Neural progenitor cell (in vitro differentiated cells): ENCODE measurements at regions not wholly inside any gene's neighbourhood (a gene's known extent, or its start where the extent isn't known, plus 50 kb on each side); places are given as distances from the start of the nearest gene placed in this dataset.

Experiments used
- DNase-seq: peaks from one replicate; pipeline ENCODE4 v3.0.0-alpha.2; 2016; ENCODE audit warnings: low spot score
- H2AFZ ChIP-seq: fragments of 200-600 bp; sonication (generic); replicated peaks from 2 replicates; pipeline ENCODE4 v1.6.1; 2016; ENCODE audit warnings: antibody characterized with exemption
- H3F3A ChIP-seq: fragments of 200-600 bp; sonication (generic); 2 replicates; pipeline ENCODE4 v1.6.1; 2016; ENCODE audit warnings: antibody characterized with exemption, low read depth
- H3K27ac ChIP-seq: fragments of 200-600 bp; sonication (generic); 2 replicates; pipeline ENCODE4 v1.5.1; 2016; ENCODE audit warnings: mild to moderate bottlenecking
- H3K27me3 ChIP-seq: fragments of 200-600 bp; sonication (generic); 2 replicates; pipeline ENCODE4 v1.6.1; 2016; ENCODE audit warnings: mild to moderate bottlenecking, moderate library complexity
- H3K36me3 ChIP-seq: fragments of 200-600 bp; sonication (generic); 2 replicates; pipeline ENCODE4 v1.5.1; 2016
- H3K4me1 ChIP-seq: fragments of 200-600 bp; sonication (generic); 2 replicates; pipeline ENCODE4 v1.6.1; 2016; ENCODE audit warnings: mixed run types
- H3K4me2 ChIP-seq: fragments of 200-600 bp; sonication (generic); 2 replicates; pipeline ENCODE4 v1.6.1; 2016
- H3K4me3 ChIP-seq: fragments of 200-600 bp; sonication (generic); 2 replicates; pipeline ENCODE4 v1.5.1; 2016
- H3K79me2 ChIP-seq: fragments of 200-600 bp; sonication (generic); 2 replicates; pipeline ENCODE4 v1.6.1; 2016; ENCODE audit warnings: low read depth
- H3K9ac ChIP-seq: fragments of 200-600 bp; sonication (generic); 2 replicates; pipeline ENCODE4 v1.6.1; 2016
- H3K9me3 ChIP-seq: fragments of 200-600 bp; sonication (generic); 2 replicates; pipeline ENCODE4 v1.5.1; 2016; ENCODE audit warnings: low read depth
- H4K20me1 ChIP-seq: fragments of 200-600 bp; sonication (generic); 2 replicates; pipeline ENCODE4 v1.6.1; 2016; ENCODE audit warnings: low read depth
- H3K27ac Mint-ChIP-seq: 3 replicates; pipeline ENCODE4 v1.8.0; 2021; ENCODE audit warnings: mixed read lengths
- H3K27me3 Mint-ChIP-seq: 2 replicates; pipeline ENCODE4 v1.8.0; 2022; ENCODE audit warnings: low read depth, mild to moderate bottlenecking, inconsistent platforms, moderate library complexity, mixed read lengths; ENCODE audit not compliant: insufficient read depth
- H3K36me3 Mint-ChIP-seq: 3 replicates; pipeline ENCODE4 v1.8.0; 2021; ENCODE audit warnings: mixed read lengths
- H3K4me1 Mint-ChIP-seq: 3 replicates; pipeline ENCODE4 v1.8.0; 2021; ENCODE audit warnings: mixed read lengths
- H3K4me3 Mint-ChIP-seq: 3 replicates; pipeline ENCODE4 v1.8.0; 2021; ENCODE audit warnings: mild to moderate bottlenecking, moderate library complexity, mixed read lengths
- H3K9me3 Mint-ChIP-seq: 3 replicates; pipeline ENCODE4 v1.8.0; 2020; ENCODE audit warnings: mixed read lengths
- EZH2 ChIP-seq: fragments of 200-600 bp; sonication (generic); IDR thresholded peaks from 2 replicates; pipeline ENCODE4 v1.6.1; 2017; ENCODE audit warnings: antibody characterized with exemption, mild to moderate bottlenecking, moderate library complexity
- EZH2phosphoT487 ChIP-seq: fragments of 200-600 bp; sonication (generic); IDR thresholded peaks from 2 replicates; pipeline ENCODE4 v1.6.1; 2017; ENCODE audit warnings: antibody characterized with exemption
- TF ChIP-seq, protein P1 (sequence below): fragments of 200-600 bp; sonication (generic); IDR thresholded peaks from 2 replicates; pipeline ENCODE4 v1.5.1; 2017; ENCODE audit warnings: antibody characterized with exemption, mild to moderate bottlenecking

DNA sequence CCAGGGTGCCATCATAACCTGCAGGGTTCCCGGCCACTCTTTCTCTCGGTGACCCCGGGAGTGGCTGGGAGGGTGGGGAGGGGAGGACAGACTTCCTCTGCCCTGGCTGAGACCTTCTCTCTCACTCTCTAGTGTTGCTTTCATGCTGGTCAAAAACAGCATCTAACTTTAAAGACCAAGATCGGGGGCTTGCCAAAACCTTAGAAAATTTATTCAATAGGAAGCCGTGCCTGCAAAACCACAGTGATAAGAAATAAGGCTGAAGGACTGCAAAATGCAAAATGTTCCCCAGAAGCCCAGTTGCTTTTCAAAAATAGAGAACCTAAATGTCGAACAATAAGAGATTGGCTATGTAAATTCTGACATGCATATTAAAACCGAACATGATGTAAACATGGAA is 344.0 kb downstream of the FOXL1 start:
- TF ChIP-seq EZH2phosphoT487 (no peak), EZH2 (no peak)
- TF ChIP-seq, protein P1, sequence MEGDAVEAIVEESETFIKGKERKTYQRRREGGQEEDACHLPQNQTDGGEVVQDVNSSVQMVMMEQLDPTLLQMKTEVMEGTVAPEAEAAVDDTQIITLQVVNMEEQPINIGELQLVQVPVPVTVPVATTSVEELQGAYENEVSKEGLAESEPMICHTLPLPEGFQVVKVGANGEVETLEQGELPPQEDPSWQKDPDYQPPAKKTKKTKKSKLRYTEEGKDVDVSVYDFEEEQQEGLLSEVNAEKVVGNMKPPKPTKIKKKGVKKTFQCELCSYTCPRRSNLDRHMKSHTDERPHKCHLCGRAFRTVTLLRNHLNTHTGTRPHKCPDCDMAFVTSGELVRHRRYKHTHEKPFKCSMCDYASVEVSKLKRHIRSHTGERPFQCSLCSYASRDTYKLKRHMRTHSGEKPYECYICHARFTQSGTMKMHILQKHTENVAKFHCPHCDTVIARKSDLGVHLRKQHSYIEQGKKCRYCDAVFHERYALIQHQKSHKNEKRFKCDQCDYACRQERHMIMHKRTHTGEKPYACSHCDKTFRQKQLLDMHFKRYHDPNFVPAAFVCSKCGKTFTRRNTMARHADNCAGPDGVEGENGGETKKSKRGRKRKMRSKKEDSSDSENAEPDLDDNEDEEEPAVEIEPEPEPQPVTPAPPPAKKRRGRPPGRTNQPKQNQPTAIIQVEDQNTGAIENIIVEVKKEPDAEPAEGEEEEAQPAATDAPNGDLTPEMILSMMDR, result no peak
- peaks cover 2% of the 10 kb centered on the region for H3K9me3 Mint-ChIP-seq
- Histone ChIP-seq H4K20me1 (no peaks in the 10 kb centered on the region), H3K4me3 (no peak overlapping the region), H3K9me3 (no peaks in the 10 kb centered on the region), H3K36me3 (no peaks in the 10 kb centered on the region), H3F3A (no peaks in the 10 kb centered on the region), H3K4me1 (no peaks in the 10 kb centered on the region), H3K9ac (no peak overlapping the region), H3K4me2 (no peak overlapping the region), H2AFZ (no peak overlapping the region), H3K79me2 (no peaks in the 10 kb centered on the region), H3K27ac (no peak overlapping the region), H3K27me3 (no peaks in the 10 kb centered on the region)
- H3K27me3 Mint-ChIP-seq, result peaks cover 9% of the 10 kb centered on the region
- no peak for DNase-seq
- no peak overlapping the region for H3K27ac Mint-ChIP-seq
- H3K4me1 Mint-ChIP-seq, result peaks cover 5% of the 10 kb centered on the region
- H3K36me3 Mint-ChIP-seq, result no peaks in the 10 kb centered on the region
- H3K4me3 Mint-ChIP-seq, result no peak overlapping the region

DNA sequence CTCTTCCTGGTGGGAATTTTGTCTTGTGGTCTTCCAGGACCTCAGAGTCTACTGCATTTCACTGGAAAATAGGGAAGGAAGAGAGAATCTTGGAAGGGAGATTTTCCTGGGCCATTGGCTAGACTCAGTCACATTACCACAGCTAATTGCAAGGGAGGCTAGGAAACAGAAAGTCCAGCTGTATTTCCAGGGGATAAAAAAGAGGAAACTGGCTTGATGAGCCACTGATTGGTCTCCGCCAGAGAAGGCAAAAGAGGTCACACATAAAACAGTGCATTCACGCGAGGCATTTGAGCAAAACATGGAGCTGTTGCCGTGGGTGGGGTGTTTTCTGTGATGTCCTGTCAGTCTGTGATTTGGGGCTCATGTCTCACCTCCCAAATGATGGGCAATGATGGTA is 345.3 kb downstream of the FOXL1 start:
- no peaks in the 10 kb centered on the region for H4K20me1 ChIP-seq
- H3K4me1 ChIP-seq, result no peaks in the 10 kb centered on the region
- H3K4me2 ChIP-seq, result no peak overlapping the region
- no peaks in the 10 kb centered on the region for H3K9me3 ChIP-seq
- DNase-seq, result no peak
- no peaks in the 10 kb centered on the region for H3K36me3 ChIP-seq
- Mint-ChIP-seq H3K27me3 (peaks cover 9% of the 10 kb centered on the region), H3K4me1 (peaks cover 5% of the 10 kb centered on the region), H3K9me3 (peaks cover 2% of the 10 kb centered on the region), H3K4me3 (no peak overlapping the region), H3K36me3 (no peaks in the 10 kb centered on the region), H3K27ac (no peak overlapping the region)
- H3K4me3 ChIP-seq, result no peak overlapping the region
- H3K79me2 ChIP-seq, result no peaks in the 10 kb centered on the region
- H3K27me3 ChIP-seq, result no peaks in the 10 kb centered on the region
- H3K27ac ChIP-seq, result no peak overlapping the region
- no peak for TF ChIP-seq EZH2phosphoT487
- TF ChIP-seq EZH2, result no peak
- TF ChIP-seq, protein P1, result no peak
- H3K9ac ChIP-seq, result no peak overlapping the region
- H3F3A ChIP-seq, result no peaks in the 10 kb centered on the region
- H2AFZ ChIP-seq, result no peak overlapping the region

GRCh38 chr16:86924537-86924936 is 346.2 kb downstream of the FOXL1 start:
- Histone ChIP-seq H3K79me2 (no peaks in the 10 kb centered on the region), H3K9ac (no peak overlapping the region), H3F3A (no peaks in the 10 kb centered on the region), H3K27ac (no peak overlapping the region), H3K27me3 (no peaks in the 10 kb centered on the region), H2AFZ (no peak overlapping the region), H3K36me3 (no peaks in the 10 kb centered on the region), H3K9me3 (no peaks in the 10 kb centered on the region), H3K4me3 (no peak overlapping the region), H4K20me1 (no peaks in the 10 kb centered on the region), H3K4me1 (no peaks in the 10 kb centered on the region), H3K4me2 (no peak overlapping the region)
- no peak for DNase-seq
- Mint-ChIP-seq H3K4me1 (peaks cover 9% of the 10 kb centered on the region), H3K9me3 (peaks cover 2% of the 10 kb centered on the region), H3K27ac (no peak overlapping the region), H3K4me3 (no peak overlapping the region), H3K36me3 (no peaks in the 10 kb centered on the region), H3K27me3 (peaks cover 5% of the 10 kb centered on the region)
- TF ChIP-seq EZH2 (no peak), EZH2phosphoT487 (no peak)
- TF ChIP-seq, protein P1, result no peak
